SK-N-MC (cell line): ENCODE measurements at regions not wholly inside any gene's neighbourhood (a gene's known extent, or its start where the extent isn't known, plus 50 kb on each side); places are given as distances from the start of the nearest gene placed in this dataset.

Source experiments
- EZH2 ChIP-seq: fragments of 200-600 bp; sonication (generic); IDR thresholded peaks from one replicate; pipeline ENCODE4 v1.6.1; 2017; ENCODE audit warnings: antibody characterized with exemption
- FOXP2 ChIP-seq: optimal IDR thresholded peaks from 2 replicates; pipeline ENCODE3; 2011; ENCODE audit warnings: mild to moderate bottlenecking, moderate library complexity; ENCODE audit not compliant: insufficient read depth; ENCODE audit errors: extremely low read length, control extremely low read depth
- POLR2AphosphoS5 ChIP-seq: IDR thresholded peaks from 2 replicates; pipeline ENCODE4 v1.6.1; 2012; ENCODE audit warnings: mild to moderate bottlenecking, low read depth, low read length, borderline replicate concordance

DNA sequence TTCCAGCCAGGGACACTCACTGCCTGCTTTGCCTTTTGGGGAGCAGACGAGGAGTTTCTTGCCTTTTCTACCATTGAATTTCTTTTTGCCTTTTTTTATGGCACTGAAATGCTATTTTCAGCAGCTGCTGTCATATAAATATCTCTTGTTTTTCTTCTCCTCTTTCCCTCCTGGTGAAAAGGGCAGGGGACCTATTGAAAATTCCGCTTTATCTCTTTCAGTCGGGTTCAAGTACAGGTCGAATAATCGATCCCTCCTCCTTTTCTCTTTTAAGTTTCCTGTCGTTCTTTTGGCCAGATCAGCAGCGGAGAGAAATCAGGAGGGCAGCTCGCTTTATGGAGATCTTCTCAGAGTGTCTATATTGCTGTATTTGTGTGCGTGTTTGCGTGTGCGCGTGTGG, 67.4 kb upstream of the CASZ1 start:
- TF ChIP-seq EZH2 (no peak), POLR2AphosphoS5 (no peak), FOXP2 (no peak)
